ENCODE measurements at regions not wholly inside any gene's neighbourhood (a gene's known extent, or its start where the extent isn't known, plus 50 kb on each side); places are given as distances from the start of the nearest gene placed in this dataset.

- Histone ChIP-seq H3K27ac (ENCODE audit: low read depth, low read length) (no peak overlapping the region), H2AFZ (ENCODE audit: low read depth, low read length, severe bottlenecking) (no peak overlapping the region), H3K4me2 (ENCODE audit: low read depth, low read length, poor library complexity, severe bottlenecking) (no peak overlapping the region), H3K4me3 (ENCODE audit: insufficient read depth, low read length, poor library complexity, severe bottlenecking) (no peak overlapping the region), H4K20me1 (ENCODE audit: low read depth, low read length) (no peaks in the 10 kb centered on the region), H3K79me2 (ENCODE audit: insufficient read depth, low read length) (no peaks in the 10 kb centered on the region), H3K36me3 (ENCODE audit: low read length) (no peaks in the 10 kb centered on the region), H3F3A (ENCODE audit: insufficient read depth) (no peaks in the 10 kb centered on the region), H3K9me3 (ENCODE audit: insufficient read depth, low read length) (no peaks in the 10 kb centered on the region), H3K9me2 (replicated peaks; ENCODE audit: insufficient read depth, low read length) (no peaks in the 10 kb centered on the region), H3K27me3 (ENCODE audit: low read length) (no peaks in the 10 kb centered on the region), H3K9ac (ENCODE audit: low read length) (no peak overlapping the region)
- TF ChIP-seq CTCF (IDR thresholded peaks at IDR 0.05; ENCODE audit: insufficient read depth, low read length, poor library complexity, severe bottlenecking) (no peak), EZH2phosphoT487 (conservative IDR thresholded peaks at IDR 0.05; ENCODE audit: low read length) (no peak)
Observed at GRCh38 chr2:188151670-188152069, 140.0 kb upstream of the GULP1 start.

- H3K9me2 ChIP-seq (replicated peaks; ENCODE audit: insufficient read depth, low read length), result no peaks in the 10 kb centered on the region
- TF ChIP-seq CTCF (IDR thresholded peaks at IDR 0.05; ENCODE audit: insufficient read depth, low read length, poor library complexity, severe bottlenecking) (no peak), EZH2phosphoT487 (conservative IDR thresholded peaks at IDR 0.05; ENCODE audit: low read length) (no peak)
- no peak overlapping the region for H2AFZ ChIP-seq (ENCODE audit: low read depth, low read length, severe bottlenecking)
- no peaks in the 10 kb centered on the region for H3K79me2 ChIP-seq (ENCODE audit: insufficient read depth, low read length)
- H3F3A ChIP-seq (ENCODE audit: insufficient read depth), result no peaks in the 10 kb centered on the region
- H3K9ac ChIP-seq (ENCODE audit: low read length), result no peak overlapping the region
- no peaks in the 10 kb centered on the region for H4K20me1 ChIP-seq (ENCODE audit: low read depth, low read length)
- H3K27me3 ChIP-seq (ENCODE audit: low read length), result no peaks in the 10 kb centered on the region
- H3K27ac ChIP-seq (ENCODE audit: low read depth, low read length), result no peak overlapping the region
- H3K9me3 ChIP-seq (ENCODE audit: insufficient read depth, low read length), result no peaks in the 10 kb centered on the region
- H3K4me2 ChIP-seq (ENCODE audit: low read depth, low read length, poor library complexity, severe bottlenecking), result no peak overlapping the region
- H3K4me3 ChIP-seq (ENCODE audit: insufficient read depth, low read length, poor library complexity, severe bottlenecking), result no peak overlapping the region
- no peaks in the 10 kb centered on the region for H3K36me3 ChIP-seq (ENCODE audit: low read length)
Observed at GRCh38 chr2:188158337-188159100, 133.2 kb upstream of the GULP1 start.

GRCh38 chr2:188159484-188159883, 132.2 kb upstream of the GULP1 start:
- no peaks in the 10 kb centered on the region for H3K27me3 ChIP-seq (ENCODE audit: low read length)
- no peak overlapping the region for H3K4me2 ChIP-seq (ENCODE audit: low read depth, low read length, poor library complexity, severe bottlenecking)
- no peaks in the 10 kb centered on the region for H3K9me3 ChIP-seq (ENCODE audit: insufficient read depth, low read length)
- no peak overlapping the region for H2AFZ ChIP-seq (ENCODE audit: low read depth, low read length, severe bottlenecking)
- H3K79me2 ChIP-seq (ENCODE audit: insufficient read depth, low read length), result no peaks in the 10 kb centered on the region
- H3K36me3 ChIP-seq (ENCODE audit: low read length), result no peaks in the 10 kb centered on the region
- no peaks in the 10 kb centered on the region for H3K9me2 ChIP-seq (replicated peaks; ENCODE audit: insufficient read depth, low read length)
- no peaks in the 10 kb centered on the region for H3F3A ChIP-seq (ENCODE audit: insufficient read depth)
- no peak overlapping the region for H3K9ac ChIP-seq (ENCODE audit: low read length)
- TF ChIP-seq CTCF (IDR thresholded peaks at IDR 0.05; ENCODE audit: insufficient read depth, low read length, poor library complexity, severe bottlenecking) (no peak), EZH2phosphoT487 (conservative IDR thresholded peaks at IDR 0.05; ENCODE audit: low read length) (no peak)
- no peaks in the 10 kb centered on the region for H4K20me1 ChIP-seq (ENCODE audit: low read depth, low read length)
- no peak overlapping the region for H3K4me3 ChIP-seq (ENCODE audit: insufficient read depth, low read length, poor library complexity, severe bottlenecking)
- no peak overlapping the region for H3K27ac ChIP-seq (ENCODE audit: low read depth, low read length)
